ENCODE measurements at regions not wholly inside any gene's neighbourhood (a gene's known extent, or its start where the extent isn't known, plus 50 kb on each side); places are given as distances from the start of the nearest gene placed in this dataset.

DNA sequence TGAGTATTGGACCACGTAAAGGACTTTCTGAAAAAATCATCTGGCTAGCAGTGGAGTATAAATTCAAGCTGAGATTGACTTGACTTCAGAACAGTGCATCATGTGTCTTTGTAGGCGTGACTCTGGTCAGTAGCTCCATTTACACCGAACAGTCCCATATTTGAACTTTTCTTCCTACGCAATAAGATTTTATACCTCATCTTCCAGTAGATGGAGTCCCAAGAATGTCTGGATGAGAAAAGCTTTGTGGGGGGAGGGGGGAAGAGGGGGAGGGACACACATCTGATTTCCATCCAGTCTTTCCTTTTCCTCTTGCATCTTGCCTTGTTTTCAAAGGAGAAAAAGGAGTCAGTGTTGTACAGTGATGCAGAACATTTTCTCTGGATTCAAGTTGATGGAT lies 241.0 kb downstream of the EMP1 start:
- no peaks in the 10 kb centered on the region for H3K4me1 Mint-ChIP-seq (ENCODE audit: low read depth)
- no peak overlapping the region for H3K4me3 Mint-ChIP-seq
- intact Hi-C loops (cut with micrococcal nuclease) = no loop called here
- peaks cover 3% of the 10 kb centered on the region for H3K27me3 Mint-ChIP-seq
- H3K27ac Mint-ChIP-seq = no peak overlapping the region
- no peaks in the 10 kb centered on the region for H3K36me3 Mint-ChIP-seq (ENCODE audit: low read depth)
- H3K9me3 Mint-ChIP-seq = no peaks in the 10 kb centered on the region

- Mint-ChIP-seq H3K4me3 (no peak overlapping the region), H3K27ac (no peak overlapping the region), H3K9me3 (no peaks in the 10 kb centered on the region), H3K36me3 (ENCODE audit: low read depth) (no peaks in the 10 kb centered on the region), H3K4me1 (ENCODE audit: low read depth) (no peaks in the 10 kb centered on the region), H3K27me3 (peaks cover 3% of the 10 kb centered on the region)
- intact Hi-C loops (cut with micrococcal nuclease) = no loop called here
Observed at GRCh38 chr12:13436696-13437391, 240.3 kb downstream of the EMP1 start.

GRCh38 chr12:13436182-13436581 lies 239.7 kb downstream of the EMP1 start:
- intact Hi-C loops (cut with micrococcal nuclease) = no loop called here
- Mint-ChIP-seq H3K27ac (no peak overlapping the region), H3K4me3 (no peak overlapping the region), H3K9me3 (no peaks in the 10 kb centered on the region), H3K36me3 (ENCODE audit: low read depth) (no peaks in the 10 kb centered on the region), H3K4me1 (ENCODE audit: low read depth) (no peaks in the 10 kb centered on the region), H3K27me3 (peaks cover 3% of the 10 kb centered on the region)

DNA sequence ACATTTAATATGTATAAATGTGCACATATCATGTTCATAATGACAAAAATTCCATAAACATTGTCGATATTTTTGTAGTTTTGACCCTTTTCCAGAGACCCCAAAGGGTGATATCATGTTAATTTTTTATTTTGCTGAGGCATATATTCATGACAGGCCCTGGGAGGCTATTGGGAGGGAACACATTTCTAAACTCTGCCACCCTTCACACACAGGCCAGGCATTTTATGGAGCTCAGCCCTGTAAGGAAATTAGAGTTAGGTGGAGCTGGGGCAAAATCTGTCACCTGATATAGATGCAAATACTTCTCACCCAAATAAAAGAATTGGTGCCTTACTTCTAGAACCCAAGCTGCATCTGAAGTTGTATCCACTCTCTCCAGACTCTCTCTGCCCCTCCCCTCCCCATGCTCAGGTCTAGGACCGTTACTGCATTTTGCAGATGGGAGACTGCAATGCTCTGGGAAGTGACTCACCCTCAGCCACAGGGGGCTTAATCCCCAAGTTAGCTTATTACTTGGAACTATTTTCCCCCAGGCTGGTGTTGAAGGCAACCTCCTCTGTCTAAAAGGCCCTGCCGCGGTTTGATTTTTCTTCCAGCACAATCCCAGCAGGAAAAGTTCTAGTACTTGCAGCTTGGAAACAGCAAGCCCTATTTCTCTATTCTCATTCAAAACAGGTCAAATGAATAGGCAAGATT lies 238.9 kb downstream of the EMP1 start:
- no peaks in the 10 kb centered on the region for H3K36me3 Mint-ChIP-seq (ENCODE audit: low read depth)
- intact Hi-C loops (cut with micrococcal nuclease) = no loop called here
- H3K27ac Mint-ChIP-seq = no peak overlapping the region
- H3K4me3 Mint-ChIP-seq = no peak overlapping the region
- no peaks in the 10 kb centered on the region for H3K4me1 Mint-ChIP-seq (ENCODE audit: low read depth)
- peaks cover 3% of the 10 kb centered on the region for H3K27me3 Mint-ChIP-seq
- no peaks in the 10 kb centered on the region for H3K9me3 Mint-ChIP-seq

- H3K4me1 Mint-ChIP-seq (ENCODE audit: low read depth) = no peaks in the 10 kb centered on the region
- H3K36me3 Mint-ChIP-seq (ENCODE audit: low read depth) = no peaks in the 10 kb centered on the region
- H3K4me3 Mint-ChIP-seq = no peak overlapping the region
- H3K27me3 Mint-ChIP-seq = peaks cover 3% of the 10 kb centered on the region
- intact Hi-C loops (cut with micrococcal nuclease) = no loop called here
- H3K9me3 Mint-ChIP-seq = no peaks in the 10 kb centered on the region
- H3K27ac Mint-ChIP-seq = no peak overlapping the region
Observed at GRCh38 chr12:13433768-13434167, 237.2 kb downstream of the EMP1 start.

DNA sequence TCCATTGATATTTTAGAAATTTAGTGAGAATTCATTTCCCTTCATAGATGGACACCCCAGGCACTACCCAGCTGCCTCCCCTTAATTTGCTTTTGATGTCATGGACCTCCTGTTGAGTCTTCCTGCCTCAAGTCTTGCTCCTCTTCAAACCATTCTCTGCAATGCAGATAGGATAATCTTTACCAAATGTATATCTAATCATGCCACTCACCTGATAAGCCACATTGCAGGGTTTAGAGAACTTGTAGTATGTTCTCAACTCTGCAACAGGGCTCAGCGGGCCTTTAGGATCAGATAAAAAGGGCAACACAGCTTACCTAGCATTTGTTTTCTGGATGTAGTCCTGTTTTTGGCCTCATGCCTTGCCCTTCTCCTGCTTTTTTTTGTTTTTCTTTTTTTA lies 234.5 kb downstream of the EMP1 start:
- H3K27me3 Mint-ChIP-seq = peaks cover 1% of the 10 kb centered on the region
- no peak overlapping the region for H3K4me3 Mint-ChIP-seq
- no peaks in the 10 kb centered on the region for H3K36me3 Mint-ChIP-seq (ENCODE audit: low read depth)
- no peaks in the 10 kb centered on the region for H3K4me1 Mint-ChIP-seq (ENCODE audit: low read depth)
- intact Hi-C loops (cut with micrococcal nuclease) = no loop called here
- H3K27ac Mint-ChIP-seq = no peak overlapping the region
- H3K9me3 Mint-ChIP-seq = peaks cover 13% of the 10 kb centered on the region

DNA sequence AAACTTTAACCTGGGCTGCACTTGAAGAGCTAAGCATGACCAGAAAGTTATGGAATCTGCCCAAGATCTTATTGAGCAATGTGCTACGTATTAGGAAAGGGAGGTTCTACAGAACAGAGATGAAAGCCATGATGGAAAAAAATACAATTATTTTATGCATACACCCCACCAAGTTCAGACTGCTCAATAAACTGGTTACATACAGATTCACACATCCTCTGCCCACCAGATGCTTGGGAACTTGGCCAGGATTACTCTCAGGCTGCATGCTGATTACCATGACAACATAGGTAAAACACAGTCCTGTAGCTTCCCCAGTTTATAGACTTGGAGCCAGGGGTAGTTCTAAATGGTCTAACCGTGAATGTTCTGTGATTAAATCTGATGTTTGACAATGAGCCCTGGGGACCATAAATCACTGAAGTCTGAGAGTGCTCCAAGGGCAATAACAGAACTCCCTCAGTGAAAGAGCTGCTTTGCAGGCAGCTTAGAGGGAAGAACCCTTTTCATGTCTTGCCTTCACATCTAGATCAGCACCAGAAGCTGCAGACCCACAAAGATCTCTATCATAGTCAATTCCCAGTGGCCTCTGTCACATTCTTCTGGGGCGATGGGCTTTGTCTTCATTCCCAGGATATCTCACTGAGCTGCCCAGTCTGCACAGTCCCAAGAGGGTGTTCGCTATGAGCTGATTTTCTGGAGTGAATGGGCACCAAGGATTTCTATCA lies 232.2 kb downstream of the EMP1 start:
- H3K4me1 Mint-ChIP-seq (ENCODE audit: low read depth) = no peaks in the 10 kb centered on the region
- intact Hi-C loops (cut with micrococcal nuclease) = no loop called here
- no peaks in the 10 kb centered on the region for H3K27me3 Mint-ChIP-seq
- no peak overlapping the region for H3K27ac Mint-ChIP-seq
- H3K9me3 Mint-ChIP-seq = peaks cover 13% of the 10 kb centered on the region
- H3K4me3 Mint-ChIP-seq = no peak overlapping the region
- no peaks in the 10 kb centered on the region for H3K36me3 Mint-ChIP-seq (ENCODE audit: low read depth)

- no peaks in the 10 kb centered on the region for H3K36me3 Mint-ChIP-seq (ENCODE audit: low read depth)
- H3K4me1 Mint-ChIP-seq (ENCODE audit: low read depth) = no peaks in the 10 kb centered on the region
- no peak overlapping the region for H3K27ac Mint-ChIP-seq
- no peaks in the 10 kb centered on the region for H3K27me3 Mint-ChIP-seq
- intact Hi-C loops (cut with micrococcal nuclease) = no loop called here
- peaks cover 13% of the 10 kb centered on the region for H3K9me3 Mint-ChIP-seq
- no peak overlapping the region for H3K4me3 Mint-ChIP-seq
Observed at GRCh38 chr12:13425766-13426165, 229.2 kb downstream of the EMP1 start.

GRCh38 chr12:13422291-13422690 lies 225.8 kb downstream of the EMP1 start:
- Mint-ChIP-seq H3K9me3 (peaks cover 2% of the 10 kb centered on the region), H3K27me3 (no peaks in the 10 kb centered on the region), H3K36me3 (ENCODE audit: low read depth) (no peaks in the 10 kb centered on the region), H3K27ac (no peak overlapping the region), H3K4me3 (no peak overlapping the region), H3K4me1 (ENCODE audit: low read depth) (no peaks in the 10 kb centered on the region)
- intact Hi-C loops (cut with micrococcal nuclease) = no loop called here

GRCh38 chr12:13417516-13417915 lies 221.0 kb downstream of the EMP1 start:
- intact Hi-C loops (cut with micrococcal nuclease) = no loop called here

DNA sequence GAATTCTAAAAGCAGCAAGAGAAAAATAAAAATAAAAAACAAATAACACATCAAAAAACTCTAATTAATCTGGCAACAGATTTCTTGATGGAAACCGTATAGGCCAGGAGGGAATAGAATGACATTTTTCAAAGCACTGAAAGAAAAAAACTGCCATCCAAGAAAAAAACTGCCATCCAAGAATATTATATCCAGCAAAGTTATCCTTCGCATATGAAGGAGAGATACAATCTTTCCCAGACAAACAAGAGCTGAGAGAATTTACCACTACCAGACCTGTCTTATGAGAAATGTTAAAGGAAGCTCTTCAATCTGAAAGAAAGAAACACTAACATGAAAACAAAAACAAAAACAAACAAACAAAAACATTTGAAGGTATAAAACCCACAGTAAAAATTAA lies 214.8 kb downstream of the EMP1 start:
- Mint-ChIP-seq H3K9me3 (peaks cover 30% of the 10 kb centered on the region), H3K4me1 (ENCODE audit: low read depth) (no peaks in the 10 kb centered on the region), H3K36me3 (ENCODE audit: low read depth) (no peaks in the 10 kb centered on the region)

More at GRCh38 chr12:13417516-13417915, 221.0 kb downstream of the EMP1 start:
- no peaks in the 10 kb centered on the region for H3K36me3 Mint-ChIP-seq (ENCODE audit: low read depth)
- peaks cover 9% of the 10 kb centered on the region for H3K9me3 Mint-ChIP-seq
- H3K27me3 Mint-ChIP-seq = peaks cover 2% of the 10 kb centered on the region
- no peak overlapping the region for H3K4me3 Mint-ChIP-seq
- H3K4me1 Mint-ChIP-seq (ENCODE audit: low read depth) = no peaks in the 10 kb centered on the region
- no peak overlapping the region for H3K27ac Mint-ChIP-seq

GRCh38 chr12:13405961-13406703 lies 209.6 kb downstream of the EMP1 start:
- no peak overlapping the region for H3K4me3 Mint-ChIP-seq
- no peaks in the 10 kb centered on the region for H3K36me3 Mint-ChIP-seq (ENCODE audit: low read depth)
- no peak overlapping the region for H3K27ac Mint-ChIP-seq
- no peaks in the 10 kb centered on the region for H3K4me1 Mint-ChIP-seq (ENCODE audit: low read depth)
- peaks cover 12% of the 10 kb centered on the region for H3K9me3 Mint-ChIP-seq
- intact Hi-C loops (cut with micrococcal nuclease) = no loop called here
- H3K27me3 Mint-ChIP-seq = no peaks in the 10 kb centered on the region

More for the DNA sequence above, 214.8 kb downstream of the EMP1 start:
- Mint-ChIP-seq H3K4me3 (no peak overlapping the region), H3K27ac (no peak overlapping the region), H3K27me3 (peaks cover 2% of the 10 kb centered on the region)
- intact Hi-C loops (cut with micrococcal nuclease) = no loop called here

- Mint-ChIP-seq H3K27me3 (no peaks in the 10 kb centered on the region), H3K4me1 (ENCODE audit: low read depth) (no peaks in the 10 kb centered on the region), H3K36me3 (ENCODE audit: low read depth) (no peaks in the 10 kb centered on the region), H3K27ac (no peak overlapping the region), H3K4me3 (no peak overlapping the region), H3K9me3 (peaks cover 9% of the 10 kb centered on the region)
- intact Hi-C loops (cut with micrococcal nuclease) = no loop called here
Observed at GRCh38 chr12:13404631-13405473, 208.3 kb downstream of the EMP1 start.
